HepG2 (cell line): ENCODE measurements at regions not wholly inside any gene's neighbourhood (a gene's known extent, or its start where the extent isn't known, plus 50 kb on each side); places are given as distances from the start of the nearest gene placed in this dataset.

ENCODE experiments used
- ATAC-seq: fragments of 200-7000 bp; cut with Tn5 transposase; 3 replicates; pipeline ENCODE4 v1.9.1; 2020; ENCODE audit warnings: mild to moderate bottlenecking, moderate library complexity
- BruUV-seq: library from RNA; stranded (reverse); fragments of 400-500 nt; replicated peaks from 2 replicates; lab custom pipeline; 2021; lab: Mats Ljungman, UMichigan
- CTCF ChIA-PET: fragments of 300-600 bp; formaldehyde crosslinking; extraction: SDS; loops from one replicate; lab custom pipeline; 2021; ENCODE audit warnings: low total read pairs, inconsistent platforms, low intra/inter-chr PET ratio; lab: Yijun Ruan, JAX
- POLR2A ChIA-PET: fragments of 350-600 bp; sonication (Branson Sonifier 250); formaldehyde crosslinking; loops from one replicate; lab custom pipeline; 2020; ENCODE audit warnings: antibody characterized with exemption, inconsistent platforms; lab: Yijun Ruan, JAX
- DNase-seq: peaks from one replicate; pipeline ENCODE4 v3.0.0-alpha.2; 2015; ENCODE audit warnings: low spot score
- FAIRE-seq: peaks from 3 replicates; lab custom pipeline; 2011; peaks lifted over from hg19 to GRCh38; lab: Jason Lieb, UNC
- H2AFZ ChIP-seq: one replicate; pipeline ENCODE4 v1.6.1; 2011; ENCODE audit warnings: low read length, inconsistent platforms
- H3K27ac ChIP-seq: fragments of 300-600 bp; 3 replicates; pipeline ENCODE4 v1.8.0; 2011; ENCODE audit warnings: mixed run types, mild to moderate bottlenecking, mixed read lengths, low read length, inconsistent platforms; ENCODE audit not compliant: insufficient read depth; ENCODE audit errors: extremely low read length
- H3K27me3 ChIP-seq, 2 experiments: fragments of 200-600 bp in 1 of 2; 2 replicates in 1 of 2; 3 replicates in 1 of 2; pipeline versions ENCODE4 v1.6.0 to v1.8.0; 2011; ENCODE audit warnings: low read length in 2 of 2, mild to moderate bottlenecking in 2 of 2, moderate library complexity in 2 of 2, inconsistent platforms in 1 of 2; ENCODE audit not compliant: insufficient read depth in 2 of 2, control insufficient read depth in 1 of 2
- H3K36me3 ChIP-seq, 2 experiments: fragments of 200-600 bp in 1 of 2; replicated peaks in 1 of 2; 2 replicates in 1 of 2; 3 replicates in 1 of 2; pipeline versions ENCODE4 v1.5.1 to v1.8.0; 2011; ENCODE audit warnings: low read length in 2 of 2, inconsistent platforms in 1 of 2; ENCODE audit not compliant: insufficient read depth in 2 of 2, control insufficient read depth in 1 of 2
- H3K4me1 ChIP-seq: 2 replicates; pipeline ENCODE4 v1.5.1; 2012; ENCODE audit warnings: low read length, inconsistent platforms; ENCODE audit not compliant: insufficient read depth
- H3K4me2 ChIP-seq: 2 replicates; pipeline ENCODE4 v1.6.0; 2011; ENCODE audit warnings: low read depth, low read length, inconsistent platforms
- H3K4me3 ChIP-seq, 3 experiments: fragments of 200-600 bp in 1 of 3; sonication (generic), shearing (Covaris generic) in 1 of 3; replicated peaks in 1 of 3; 2 replicates each; pipeline ENCODE4 v1.5.1; 2011 to 2016; ENCODE audit warnings: low read length in 3 of 3, inconsistent platforms in 2 of 3, low read depth in 2 of 3, mild to moderate bottlenecking in 2 of 3, control low read depth in 1 of 3, mixed read lengths in 1 of 3; ENCODE audit not compliant: insufficient read depth in 1 of 3
- H3K79me2 ChIP-seq: one replicate; pipeline ENCODE4 v1.6.1; 2011; ENCODE audit warnings: low read length, inconsistent platforms; ENCODE audit not compliant: insufficient read depth
- H3K9ac ChIP-seq: 2 replicates; pipeline ENCODE4 v1.6.0; 2011; ENCODE audit warnings: mild to moderate bottlenecking, low read depth, low read length, inconsistent platforms; ENCODE audit not compliant: insufficient read depth
- H3K9me3 ChIP-seq: 2 replicates; pipeline ENCODE4 v1.5.1; 2012; ENCODE audit warnings: mild to moderate bottlenecking, low read length
- H4K20me1 ChIP-seq: 2 replicates; pipeline ENCODE4 v1.6.0; 2011; ENCODE audit warnings: inconsistent platforms, mild to moderate bottlenecking, low read length, moderate library complexity; ENCODE audit not compliant: insufficient read depth
- ADNP ChIP-seq: sonication (generic); formaldehyde crosslinking; IDR thresholded peaks from 2 replicates; pipeline ENCODE4 v1.4.0; 2020; ENCODE audit warnings: missing genetic modification reagents
- CREBL2 ChIP-seq: sonication (generic); formaldehyde crosslinking; IDR thresholded peaks from 2 replicates; pipeline ENCODE4 v1.8.1; 2023; ENCODE audit warnings: missing genetic modification reagents, mild to moderate bottlenecking, borderline replicate concordance
- HNF1A ChIP-seq, 2 experiments: sonication (generic) in 1 of 2; formaldehyde crosslinking in 1 of 2; IDR thresholded peaks; 2 replicates each; pipeline versions ENCODE4 v1.4.0 to v1.6.1; 2016 to 2020; ENCODE audit warnings: borderline replicate concordance in 1 of 2, low read depth in 1 of 2, mild to moderate bottlenecking in 1 of 2, missing genetic modification reagents in 1 of 2
- KDM5B ChIP-seq: sonication (generic); formaldehyde crosslinking; IDR thresholded peaks from 2 replicates; pipeline ENCODE4 v1.4.0; 2020; ENCODE audit warnings: missing genetic modification reagents, mild to moderate bottlenecking, borderline replicate concordance
- NFIB ChIP-seq: sonication (generic); formaldehyde crosslinking; IDR thresholded peaks from 2 replicates; pipeline ENCODE4 v1.9.0; 2021; ENCODE audit warnings: missing genetic modification reagents, mild to moderate bottlenecking, borderline replicate concordance
- NONO ChIP-seq, 2 experiments: fragments of 450-650 bp in 1 of 2; sonication (generic) in 1 of 2; formaldehyde crosslinking in 1 of 2; IDR thresholded peaks in 1 of 2; conservative IDR thresholded peaks in 1 of 2; 2 replicates each; pipeline versions ENCODE4 v1.6.1 to v1.8.0; 2017 to 2022; ENCODE audit warnings: mild to moderate bottlenecking in 1 of 2, missing genetic modification reagents in 1 of 2, moderate library complexity in 1 of 2
- ZMAT3 ChIP-seq: sonication (generic); formaldehyde crosslinking; conservative IDR thresholded peaks from 2 replicates; pipeline ENCODE4 v1.7.0; 2021; ENCODE audit warnings: missing genetic modification reagents
- ZNF230 ChIP-seq: sonication (generic); formaldehyde crosslinking; IDR thresholded peaks from 2 replicates; pipeline ENCODE4 v1.4.0; 2020; ENCODE audit warnings: mild to moderate bottlenecking, missing genetic modification reagents
- ZNF572 ChIP-seq: sonication (generic); formaldehyde crosslinking; IDR thresholded peaks from 2 replicates; pipeline ENCODE4 v1.5.1; 2020; ENCODE audit warnings: mild to moderate bottlenecking, missing genetic modification reagents
- ZNF790 ChIP-seq: sonication (generic); formaldehyde crosslinking; IDR thresholded peaks from 2 replicates; pipeline ENCODE4 v1.8.0; 2022; ENCODE audit warnings: missing genetic modification reagents, mild to moderate bottlenecking, borderline replicate concordance
- WGBS: methylation state at CpG from one replicate; pipeline ENCODE4 v1.1.6; 2017; ENCODE audit warnings: low lambda C conversion rate; 5-methylcytosine and 5-hydroxymethylcytosine counted together
- in situ Hi-C: cut with HindIII; loops from 2 replicates; pipeline ENCODE4 v1.10.0; 2017; ENCODE audit warnings: low pct_unique_long_range_greater_than_20kb; ENCODE audit not compliant: extremely low pct_ligation_motif_present
- intact Hi-C: fragments of 100-400 bp; cut with micrococcal nuclease; formaldehyde crosslinking; loops from one replicate; pipeline ENCODE4 v1.10.0; 2022; ENCODE audit not compliant: unreplicated experiment
- TF ChIP-seq, protein P1 (sequence below): sonication (generic); formaldehyde crosslinking; IDR thresholded peaks from 2 replicates; pipeline ENCODE4 v1.4.0; 2020; ENCODE audit warnings: low read depth, missing genetic modification reagents
- TF ChIP-seq, protein P2 (sequence below): sonication (generic); formaldehyde crosslinking; IDR thresholded peaks from 2 replicates; pipeline ENCODE4 v1.4.0; 2020; ENCODE audit warnings: low read depth, mild to moderate bottlenecking, missing genetic modification reagents
- TF ChIP-seq, protein P3 (sequence below): sonication (generic); formaldehyde crosslinking; IDR thresholded peaks from 2 replicates; pipeline ENCODE4 v1.5.0; 2020; ENCODE audit warnings: missing genetic modification reagents, mild to moderate bottlenecking, borderline replicate concordance

DNA sequence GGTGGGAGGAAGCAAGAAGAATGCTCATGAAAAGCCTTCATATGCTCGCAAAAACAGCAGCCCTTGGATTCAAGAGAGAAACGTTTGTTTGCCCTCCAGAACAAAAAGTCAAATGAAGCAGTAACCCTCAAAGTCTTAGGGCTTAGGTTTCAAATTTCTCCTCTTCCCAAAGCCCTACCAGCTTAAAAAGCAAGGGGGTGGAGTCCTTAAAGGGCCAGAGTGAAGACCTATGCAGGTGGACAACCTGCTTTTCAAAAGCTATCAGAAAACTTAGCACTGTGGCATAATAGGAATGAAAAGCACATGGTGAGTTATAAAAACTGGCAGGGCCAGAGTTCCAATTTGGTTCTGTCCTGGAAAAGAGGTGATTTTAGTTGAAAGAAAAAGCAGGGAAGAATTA is 253.3 kb downstream of the NAP1L3 start:
- ATAC-seq (no peak), DNase-seq (no peak), FAIRE-seq (no peak)
- H3K27ac ChIP-seq, result no peak overlapping the region
- H4K20me1 ChIP-seq, result no peaks in the 10 kb centered on the region
- H3K4me1 ChIP-seq, result no peaks in the 10 kb centered on the region
- no TSS peak for BruUV-seq
- H2AFZ ChIP-seq, result no peak overlapping the region
- CTCF ChIA-PET, result no interaction called here
- H3K9ac ChIP-seq, result no peak overlapping the region
- WGBS, result 0% methylated on average over 2 of the region's 2 CpGs
- POLR2A ChIA-PET, result no interaction called here
- intact Hi-C loops (no loop called here), in situ Hi-C loops (no loop called here)
- H3K79me2 ChIP-seq, result no peaks in the 10 kb centered on the region
- no peak overlapping the region for H3K4me2 ChIP-seq
- no peaks in the 10 kb centered on the region for H3K9me3 ChIP-seq
- H3K4me3 ChIP-seq, result no peak overlapping the region
- no peaks in the 10 kb centered on the region for H3K27me3 ChIP-seq
- H3K36me3 ChIP-seq, result no peaks in the 10 kb centered on the region
- TF ChIP-seq ZNF572 (CRISPR knock-in tag) (no peak), ZNF230 (no peak), ZNF790 (CRISPR knock-in tag) (no peak), ADNP (CRISPR knock-in tag) (no peak), NFIB (CRISPR knock-in tag) (no peak), CREBL2 (no peak), HNF1A (IDR thresholded peaks at IDR 0.05; ENCODE audit: low read depth) (no peak), HNF1A (CRISPR knock-in tag; IDR thresholded peaks at IDR 0.05; ENCODE audit: borderline replicate concordance) (no peak), KDM5B (CRISPR knock-in tag) (no peak), ZMAT3 (CRISPR knock-in tag) (no peak), NONO (IDR thresholded peaks at IDR 0.05) (no peak), NONO (CRISPR knock-in tag; conservative IDR thresholded peaks at IDR 0.05) (no peak)
- TF ChIP-seq, protein P1, sequence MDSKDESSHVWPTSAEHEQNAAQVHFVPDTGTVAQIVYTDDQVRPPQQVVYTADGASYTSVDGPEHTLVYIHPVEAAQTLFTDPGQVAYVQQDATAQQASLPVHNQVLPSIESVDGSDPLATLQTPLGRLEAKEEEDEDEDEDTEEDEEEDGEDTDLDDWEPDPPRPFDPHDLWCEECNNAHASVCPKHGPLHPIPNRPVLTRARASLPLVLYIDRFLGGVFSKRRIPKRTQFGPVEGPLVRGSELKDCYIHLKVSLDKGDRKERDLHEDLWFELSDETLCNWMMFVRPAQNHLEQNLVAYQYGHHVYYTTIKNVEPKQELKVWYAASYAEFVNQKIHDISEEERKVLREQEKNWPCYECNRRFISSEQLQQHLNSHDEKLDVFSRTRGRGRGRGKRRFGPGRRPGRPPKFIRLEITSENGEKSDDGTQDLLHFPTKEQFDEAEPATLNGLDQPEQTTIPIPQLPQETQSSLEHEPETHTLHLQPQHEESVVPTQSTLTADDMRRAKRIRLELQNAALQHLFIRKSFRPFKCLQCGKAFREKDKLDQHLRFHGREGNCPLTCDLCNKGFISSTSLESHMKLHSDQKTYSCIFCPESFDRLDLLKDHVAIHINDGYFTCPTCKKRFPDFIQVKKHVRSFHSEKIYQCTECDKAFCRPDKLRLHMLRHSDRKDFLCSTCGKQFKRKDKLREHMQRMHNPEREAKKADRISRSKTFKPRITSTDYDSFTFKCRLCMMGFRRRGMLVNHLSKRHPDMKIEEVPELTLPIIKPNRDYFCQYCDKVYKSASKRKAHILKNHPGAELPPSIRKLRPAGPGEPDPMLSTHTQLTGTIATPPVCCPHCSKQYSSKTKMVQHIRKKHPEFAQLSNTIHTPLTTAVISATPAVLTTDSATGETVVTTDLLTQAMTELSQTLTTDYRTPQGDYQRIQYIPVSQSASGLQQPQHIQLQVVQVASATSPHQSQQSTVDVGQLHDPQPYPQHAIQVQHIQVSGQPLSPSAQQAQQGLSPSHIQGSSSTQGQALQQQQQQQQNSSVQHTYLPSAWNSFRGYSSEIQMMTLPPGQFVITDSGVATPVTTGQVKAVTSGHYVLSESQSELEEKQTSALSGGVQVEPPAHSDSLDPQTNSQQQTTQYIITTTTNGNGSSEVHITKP (CRISPR knock-in tag), result no peak
- TF ChIP-seq, protein P2, sequence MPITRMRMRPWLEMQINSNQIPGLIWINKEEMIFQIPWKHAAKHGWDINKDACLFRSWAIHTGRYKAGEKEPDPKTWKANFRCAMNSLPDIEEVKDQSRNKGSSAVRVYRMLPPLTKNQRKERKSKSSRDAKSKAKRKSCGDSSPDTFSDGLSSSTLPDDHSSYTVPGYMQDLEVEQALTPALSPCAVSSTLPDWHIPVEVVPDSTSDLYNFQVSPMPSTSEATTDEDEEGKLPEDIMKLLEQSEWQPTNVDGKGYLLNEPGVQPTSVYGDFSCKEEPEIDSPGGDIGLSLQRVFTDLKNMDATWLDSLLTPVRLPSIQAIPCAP (CRISPR knock-in tag), result no peak
- TF ChIP-seq, protein P3, sequence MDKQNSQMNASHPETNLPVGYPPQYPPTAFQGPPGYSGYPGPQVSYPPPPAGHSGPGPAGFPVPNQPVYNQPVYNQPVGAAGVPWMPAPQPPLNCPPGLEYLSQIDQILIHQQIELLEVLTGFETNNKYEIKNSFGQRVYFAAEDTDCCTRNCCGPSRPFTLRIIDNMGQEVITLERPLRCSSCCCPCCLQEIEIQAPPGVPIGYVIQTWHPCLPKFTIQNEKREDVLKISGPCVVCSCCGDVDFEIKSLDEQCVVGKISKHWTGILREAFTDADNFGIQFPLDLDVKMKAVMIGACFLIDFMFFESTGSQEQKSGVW (CRISPR knock-in tag), result no peak
